ENCODE measurements at regions not wholly inside any gene's neighbourhood (a gene's known extent, or its start where the extent isn't known, plus 50 kb on each side); places are given as distances from the start of the nearest gene placed in this dataset.

DNA sequence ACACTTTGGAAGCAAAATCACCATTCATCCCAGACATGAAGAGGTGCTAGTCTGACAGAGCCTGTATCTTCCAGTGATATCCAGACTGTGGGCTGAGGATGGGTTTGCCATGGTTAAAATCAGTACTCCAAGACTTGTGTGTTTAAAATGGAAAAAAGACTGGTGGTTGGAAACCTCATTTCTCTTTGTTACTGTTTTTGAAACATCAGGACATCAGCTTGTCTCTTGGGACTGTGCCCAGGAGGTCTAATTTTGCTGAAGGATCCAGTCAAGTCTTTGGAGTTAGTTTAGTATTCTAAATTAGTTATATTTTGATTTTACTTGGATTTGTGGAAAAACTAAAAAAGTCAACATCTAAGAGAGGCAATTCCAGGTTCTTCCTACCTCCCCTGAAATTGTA, 578.4 kb downstream of the PLCL1 start:
- Histone ChIP-seq H3K36me3 (ENCODE audit: control insufficient read depth in 2 of 2, insufficient read depth in 1 of 2, low read length in 2 of 2) (no peaks in the 10 kb centered on the region), H3K9me3 (ENCODE audit: control insufficient read depth, insufficient read depth, low read depth, low read length) (no peaks in the 10 kb centered on the region), H3K4me1 (ENCODE audit: control insufficient read depth, insufficient read depth, low read length) (no peaks in the 10 kb centered on the region), H3K4me3 (ENCODE audit: low read depth, low read length) (no peak overlapping the region), H3K27ac (ENCODE audit: extremely low read depth, low read depth, low read length) (no peak overlapping the region)
- CTCF ChIA-PET, result no interaction called here
- TF ChIP-seq ZNF558 (tag by site-specific recombination; IDR thresholded peaks at IDR 0.05) (no peak), SALL2 (tag by site-specific recombination; IDR thresholded peaks at IDR 0.05; ENCODE audit: borderline replicate concordance) (no peak), ZNF433 (tag by site-specific recombination; IDR thresholded peaks at IDR 0.05; ENCODE audit: low read depth) (no peak), ZNF544 (tag by site-specific recombination; IDR thresholded peaks at IDR 0.05) (no peak), KLF10 (tag by site-specific recombination; IDR thresholded peaks at IDR 0.05) (no peak), KLF16 (tag by site-specific recombination; IDR thresholded peaks at IDR 0.05) (no peak), ZNF747 (tag by site-specific recombination; IDR thresholded peaks at IDR 0.05) (no peak), GLIS1 (tag by site-specific recombination; IDR thresholded peaks at IDR 0.05) (no peak), ZBTB11 (tag by site-specific recombination; conservative IDR thresholded peaks at IDR 0.05; ENCODE audit: low read depth) (no peak), ZNF560 (tag by site-specific recombination; IDR thresholded peaks at IDR 0.05; ENCODE audit: borderline replicate concordance) (no peak), ZNF175 (tag by site-specific recombination; IDR thresholded peaks at IDR 0.05) (no peak), ZNF626 (tag by site-specific recombination; IDR thresholded peaks at IDR 0.05) (no peak), ELK4 (IDR thresholded peaks at IDR 0.05; ENCODE audit: borderline replicate concordance, low read depth, low read length) (no peak), ZNF362 (tag by site-specific recombination; IDR thresholded peaks at IDR 0.05) (no peak), ZNF280C (tag by site-specific recombination; IDR thresholded peaks at IDR 0.05) (no peak)
- POLR2A ChIA-PET, result no interaction called here

DNA sequence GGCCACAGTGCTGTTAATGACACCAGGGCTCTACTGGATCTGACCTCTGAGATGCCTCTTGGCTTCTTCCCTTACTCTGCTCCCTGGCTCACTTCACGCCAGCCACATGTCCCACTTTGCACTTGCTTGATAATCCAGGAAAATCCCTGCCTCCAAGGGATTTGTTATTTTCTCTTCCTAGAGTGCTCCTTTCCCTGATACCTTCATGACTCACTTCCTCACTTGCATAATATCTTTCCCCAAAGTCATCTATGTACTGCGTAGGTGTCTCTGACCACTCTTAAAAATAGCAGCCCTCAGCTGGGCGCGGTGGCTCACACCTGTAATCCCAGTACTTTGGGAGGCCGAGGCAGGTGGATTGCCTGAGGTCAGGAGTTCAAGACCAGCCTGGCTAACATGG, 572.3 kb downstream of the PLCL1 start:
- no peaks in the 10 kb centered on the region for H3K4me1 ChIP-seq (ENCODE audit: control insufficient read depth, insufficient read depth, low read length)
- no peak for TF ChIP-seq ZNF621 (tag by site-specific recombination; IDR thresholded peaks at IDR 0.05)
- TF ChIP-seq ATF2 (tag by site-specific recombination; IDR thresholded peaks at IDR 0.05; ENCODE audit: low read depth), result no peak
- peak; percentile 57; the same call in 1 of the 2 replicates for TF ChIP-seq BCL6B (tag by site-specific recombination; IDR thresholded peaks at IDR 0.05)
- TF ChIP-seq, protein P1, sequence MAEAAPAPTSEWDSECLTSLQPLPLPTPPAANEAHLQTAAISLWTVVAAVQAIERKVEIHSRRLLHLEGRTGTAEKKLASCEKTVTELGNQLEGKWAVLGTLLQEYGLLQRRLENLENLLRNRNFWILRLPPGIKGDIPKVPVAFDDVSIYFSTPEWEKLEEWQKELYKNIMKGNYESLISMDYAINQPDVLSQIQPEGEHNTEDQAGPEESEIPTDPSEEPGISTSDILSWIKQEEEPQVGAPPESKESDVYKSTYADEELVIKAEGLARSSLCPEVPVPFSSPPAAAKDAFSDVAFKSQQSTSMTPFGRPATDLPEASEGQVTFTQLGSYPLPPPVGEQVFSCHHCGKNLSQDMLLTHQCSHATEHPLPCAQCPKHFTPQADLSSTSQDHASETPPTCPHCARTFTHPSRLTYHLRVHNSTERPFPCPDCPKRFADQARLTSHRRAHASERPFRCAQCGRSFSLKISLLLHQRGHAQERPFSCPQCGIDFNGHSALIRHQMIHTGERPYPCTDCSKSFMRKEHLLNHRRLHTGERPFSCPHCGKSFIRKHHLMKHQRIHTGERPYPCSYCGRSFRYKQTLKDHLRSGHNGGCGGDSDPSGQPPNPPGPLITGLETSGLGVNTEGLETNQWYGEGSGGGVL (tag by site-specific recombination; IDR thresholded peaks at IDR 0.05), result no peak
- no peak for TF ChIP-seq EGR2 (tag by site-specific recombination; IDR thresholded peaks at IDR 0.05; ENCODE audit: low read depth)
- no peak for TF ChIP-seq ZNF155 (tag by site-specific recombination; IDR thresholded peaks at IDR 0.05)
- H3K4me3 ChIP-seq (ENCODE audit: low read depth, low read length), result no peak overlapping the region
- H3K9me3 ChIP-seq (ENCODE audit: control insufficient read depth, insufficient read depth, low read depth, low read length), result no peaks in the 10 kb centered on the region
- POLR2A ChIA-PET, result no interaction called here
- CTCF ChIA-PET, result no interaction called here
- H3K36me3 ChIP-seq (ENCODE audit: control insufficient read depth in 2 of 2, insufficient read depth in 1 of 2, low read length in 2 of 2), result no peaks in the 10 kb centered on the region
- no peak overlapping the region for H3K27ac ChIP-seq (ENCODE audit: extremely low read depth, low read depth, low read length)
